Esophagus (tissue), 2 donors: ENCODE measurements at regions not wholly inside any gene's neighbourhood (a gene's known extent, or its start where the extent isn't known, plus 50 kb on each side); places are given as distances from the start of the nearest gene placed in this dataset.
"Not testable (repeated sequence)": the region's sequence is repeated elsewhere in the genome, so short reads cannot be mapped to it uniquely, and the experiment has no call there.

ENCODE experiments used
- H3K27ac ChIP-seq, 2 donors: one replicate each; pipeline ENCODE4 v1.5.1; 2013; ENCODE audit warnings: low read depth in 2 of 2, mild to moderate bottlenecking in 2 of 2, inconsistent platforms in 1 of 2, low read length in 1 of 2, moderate library complexity in 1 of 2
- H3K27me3 ChIP-seq, 2 donors: one replicate each; pipeline ENCODE4 v1.6.1; 2013; ENCODE audit warnings: low read length in 2 of 2, control low read depth in 1 of 2, mild to moderate bottlenecking in 1 of 2; ENCODE audit not compliant: insufficient read depth in 2 of 2, control insufficient read depth in 1 of 2
- H3K36me3 ChIP-seq, 2 donors: one replicate each; pipeline ENCODE4 v1.6.1; 2013; ENCODE audit warnings: low read length in 1 of 2; ENCODE audit not compliant: control insufficient read depth in 2 of 2, insufficient read depth in 2 of 2
- H3K4me1 ChIP-seq, 2 donors: one replicate each; pipeline ENCODE4 v1.6.1; 2013; ENCODE audit warnings: low read length in 1 of 2; ENCODE audit not compliant: control insufficient read depth in 2 of 2, insufficient read depth in 2 of 2
- H3K4me3 ChIP-seq, 2 donors: one replicate each; pipeline ENCODE4 v1.5.1; 2013; ENCODE audit warnings: low read length in 2 of 2, mild to moderate bottlenecking in 2 of 2, low read depth in 1 of 2, moderate library complexity in 1 of 2
- H3K9me3 ChIP-seq, 2 donors: one replicate each; pipeline ENCODE4 v1.6.1; 2013; ENCODE audit warnings: mild to moderate bottlenecking in 2 of 2, low read depth in 1 of 2, low read length in 1 of 2, moderate library complexity in 1 of 2; ENCODE audit not compliant: control insufficient read depth in 2 of 2, insufficient read depth in 1 of 2
- WGBS, 2 donors: extraction: QIAGEN DNeasy Blood & Tissue Kit; methylation state at CpG; one replicate each; pipeline ENCODE4 v1.1.7; 2013; 5-methylcytosine and 5-hydroxymethylcytosine counted together
- donor health status: healthy with polysubstance abuse.
- donor health status: Bipolar disorder and iron deficiency.

- not testable (repeated sequence) for H3K4me3 ChIP-seq, H3K9me3 ChIP-seq, H3K27me3 ChIP-seq, H3K4me1 ChIP-seq, H3K36me3 ChIP-seq, H3K27ac ChIP-seq
- 81 to 87% methylated on average over 2 of the region's 2 CpGs for WGBS, 2 donors
Observed at GRCh38 chr10:33650131-33650530, 315.7 kb upstream of the NRP1 start.

GRCh38 chr10:33643042-33643441, 308.6 kb upstream of the NRP1 start:
- no peaks in the 10 kb centered on the region for H3K9me3 ChIP-seq
- no peaks in the 10 kb centered on the region for H3K27me3 ChIP-seq
- H3K4me3 ChIP-seq, result no peak overlapping the region
- H3K36me3 ChIP-seq, result no peaks in the 10 kb centered on the region
- no peaks in the 10 kb centered on the region for H3K4me1 ChIP-seq
- no peak overlapping the region for H3K27ac ChIP-seq

GRCh38 chr10:33638891-33639290, 304.4 kb upstream of the NRP1 start:
- Histone ChIP-seq H3K9me3 (no peaks in the 10 kb centered on the region), H3K4me1 (no peaks in the 10 kb centered on the region), H3K4me3 (no peak overlapping the region), H3K27me3 (no peaks in the 10 kb centered on the region), H3K36me3 (no peaks in the 10 kb centered on the region), H3K27ac (no peak overlapping the region)
- 73 to 82% methylated on average over 3 of the region's 3 CpGs for WGBS, 2 donors

GRCh38 chr10:33638374-33638773, 303.9 kb upstream of the NRP1 start:
- WGBS, 2 donors, result 88 to 93% methylated on average over 3 of the region's 3 CpGs
- Histone ChIP-seq H3K4me3 (no peak overlapping the region), H3K27ac (no peak overlapping the region), H3K27me3 (no peaks in the 10 kb centered on the region), H3K4me1 (no peaks in the 10 kb centered on the region), H3K36me3 (no peaks in the 10 kb centered on the region), H3K9me3 (no peaks in the 10 kb centered on the region)

GRCh38 chr10:33635967-33636515, 301.6 kb upstream of the NRP1 start:
- Histone ChIP-seq H3K4me1 (no peaks in the 10 kb centered on the region), H3K9me3 (no peaks in the 10 kb centered on the region), H3K27ac (no peak overlapping the region), H3K27me3 (no peaks in the 10 kb centered on the region), H3K4me3 (no peak overlapping the region), H3K36me3 (no peaks in the 10 kb centered on the region)
- 82 to 83% methylated on average over 6 of the region's 6 CpGs for WGBS, 2 donors

- Histone ChIP-seq H3K27me3 (no peaks in the 10 kb centered on the region), H3K4me1 (no peaks in the 10 kb centered on the region), H3K9me3 (no peaks in the 10 kb centered on the region)
Observed at GRCh38 chr10:33632432-33632831, 298.0 kb upstream of the NRP1 start.

GRCh38 chr10:33631991-33632390, 297.5 kb upstream of the NRP1 start:
- H3K27ac ChIP-seq, result no peak overlapping the region
- H3K27me3 ChIP-seq, result no peaks in the 10 kb centered on the region
- H3K4me3 ChIP-seq, result no peak overlapping the region
- no peaks in the 10 kb centered on the region for H3K4me1 ChIP-seq
- 67 to 73% methylated on average over 3 of the region's 3 CpGs for WGBS, 2 donors
- no peaks in the 10 kb centered on the region for H3K36me3 ChIP-seq
- no peaks in the 10 kb centered on the region for H3K9me3 ChIP-seq

More at GRCh38 chr10:33632432-33632831, 298.0 kb upstream of the NRP1 start:
- Histone ChIP-seq H3K4me3 (no peak overlapping the region), H3K27ac (no peak overlapping the region), H3K36me3 (no peaks in the 10 kb centered on the region)

- no peaks in the 10 kb centered on the region for H3K4me1 ChIP-seq
- H3K36me3 ChIP-seq, result no peaks in the 10 kb centered on the region
- H3K9me3 ChIP-seq, result no peaks in the 10 kb centered on the region
- H3K27ac ChIP-seq, result no peak overlapping the region
- WGBS, 2 donors, result 93 to 98% methylated on average over 2 of the region's 2 CpGs
- H3K4me3 ChIP-seq, result no peak overlapping the region
- no peaks in the 10 kb centered on the region for H3K27me3 ChIP-seq
Observed at GRCh38 chr10:33630761-33631160, 296.3 kb upstream of the NRP1 start.

- no peak overlapping the region for H3K27ac ChIP-seq
- 68 to 76% methylated on average over 5 of the region's 5 CpGs for WGBS, 2 donors
- no peak overlapping the region for H3K4me3 ChIP-seq
- H3K36me3 ChIP-seq, result no peaks in the 10 kb centered on the region
- H3K4me1 ChIP-seq, result no peaks in the 10 kb centered on the region
- no peaks in the 10 kb centered on the region for H3K9me3 ChIP-seq
- H3K27me3 ChIP-seq, result no peaks in the 10 kb centered on the region
Observed at GRCh38 chr10:33627611-33628010, 293.1 kb upstream of the NRP1 start.

- WGBS, 2 donors, result 97% methylated on average over 3 of the region's 3 CpGs
- no peaks in the 10 kb centered on the region for H3K4me1 ChIP-seq
- H3K36me3 ChIP-seq, result no peaks in the 10 kb centered on the region
- no peak overlapping the region for H3K27ac ChIP-seq
- no peaks in the 10 kb centered on the region for H3K9me3 ChIP-seq
- H3K4me3 ChIP-seq, result no peak overlapping the region
- H3K27me3 ChIP-seq, result no peaks in the 10 kb centered on the region
Observed at GRCh38 chr10:33626798-33627466, 292.5 kb upstream of the NRP1 start.
